ENCODE measurements at regions not wholly inside any gene's neighbourhood (a gene's known extent, or its start where the extent isn't known, plus 50 kb on each side); places are given as distances from the start of the nearest gene placed in this dataset.

- no peak overlapping the region for H3K27ac ChIP-seq (ENCODE audit: low read depth, low read length)
- no peak overlapping the region for H3K9ac ChIP-seq (ENCODE audit: low read depth in 1 of 2, low read length in 2 of 2)
- no peaks in the 10 kb centered on the region for H3K27me3 ChIP-seq (ENCODE audit: control insufficient read depth in 1 of 2, insufficient read depth in 2 of 2, low read length in 2 of 2)
- no peaks in the 10 kb centered on the region for H3K4me1 ChIP-seq (ENCODE audit: control insufficient read depth in 1 of 2, insufficient read depth in 2 of 2, low read length in 2 of 2)
- no peaks in the 10 kb centered on the region for H3K9me3 ChIP-seq (ENCODE audit: control insufficient read depth in 1 of 2, low read length in 2 of 2)
- no peaks in the 10 kb centered on the region for H3K36me3 ChIP-seq (ENCODE audit: control insufficient read depth in 1 of 2, insufficient read depth in 2 of 2, low read length in 2 of 2)
- no peak overlapping the region for H3K4me3 ChIP-seq (ENCODE audit: low read depth in 1 of 2, low read length in 2 of 2)
Observed at GRCh38 chr12:127628645-127629044, 638.3 kb upstream of the TMEM132C start.

GRCh38 chr12:127629066-127629820, 637.7 kb upstream of the TMEM132C start:
- H3K9me3 ChIP-seq (ENCODE audit: control insufficient read depth in 1 of 2, low read length in 2 of 2) = no peaks in the 10 kb centered on the region
- H3K27me3 ChIP-seq (ENCODE audit: control insufficient read depth in 1 of 2, insufficient read depth in 2 of 2, low read length in 2 of 2) = no peaks in the 10 kb centered on the region
- H3K27ac ChIP-seq (ENCODE audit: low read depth, low read length) = no peak overlapping the region
- no peaks in the 10 kb centered on the region for H3K36me3 ChIP-seq (ENCODE audit: control insufficient read depth in 1 of 2, insufficient read depth in 2 of 2, low read length in 2 of 2)
- H3K4me1 ChIP-seq (ENCODE audit: control insufficient read depth in 1 of 2, insufficient read depth in 2 of 2, low read length in 2 of 2) = no peaks in the 10 kb centered on the region
- no peak overlapping the region for H3K9ac ChIP-seq (ENCODE audit: low read depth in 1 of 2, low read length in 2 of 2)
- no peak overlapping the region for H3K4me3 ChIP-seq (ENCODE audit: low read depth in 1 of 2, low read length in 2 of 2)

GRCh38 chr12:127632461-127632860, 634.5 kb upstream of the TMEM132C start:
- Histone ChIP-seq H3K9me3 (ENCODE audit: control insufficient read depth in 1 of 2, low read length in 2 of 2) (no peaks in the 10 kb centered on the region), H3K4me3 (ENCODE audit: low read depth in 1 of 2, low read length in 2 of 2) (no peak overlapping the region), H3K9ac (ENCODE audit: low read depth in 1 of 2, low read length in 2 of 2) (no peak overlapping the region), H3K4me1 (ENCODE audit: control insufficient read depth in 1 of 2, insufficient read depth in 2 of 2, low read length in 2 of 2) (no peaks in the 10 kb centered on the region), H3K27me3 (ENCODE audit: control insufficient read depth in 1 of 2, insufficient read depth in 2 of 2, low read length in 2 of 2) (no peaks in the 10 kb centered on the region), H3K27ac (ENCODE audit: low read depth, low read length) (no peak overlapping the region), H3K36me3 (ENCODE audit: control insufficient read depth in 1 of 2, insufficient read depth in 2 of 2, low read length in 2 of 2) (no peaks in the 10 kb centered on the region)

GRCh38 chr12:127635838-127636237, 631.1 kb upstream of the TMEM132C start:
- H3K36me3 ChIP-seq (ENCODE audit: control insufficient read depth in 1 of 2, insufficient read depth in 2 of 2, low read length in 2 of 2) = no peaks in the 10 kb centered on the region
- H3K9me3 ChIP-seq (ENCODE audit: control insufficient read depth in 1 of 2, low read length in 2 of 2) = peaks cover 3 to 5% of the 10 kb centered on the region in 2 donors
- H3K4me1 ChIP-seq (ENCODE audit: control insufficient read depth in 1 of 2, insufficient read depth in 2 of 2, low read length in 2 of 2) = no peaks in the 10 kb centered on the region
- no peak overlapping the region for H3K9ac ChIP-seq (ENCODE audit: low read depth in 1 of 2, low read length in 2 of 2)
- H3K27me3 ChIP-seq (ENCODE audit: control insufficient read depth in 1 of 2, insufficient read depth in 2 of 2, low read length in 2 of 2) = no peaks in the 10 kb centered on the region
- H3K27ac ChIP-seq (ENCODE audit: low read depth, low read length) = no peak overlapping the region
- no peak overlapping the region for H3K4me3 ChIP-seq (ENCODE audit: low read depth in 1 of 2, low read length in 2 of 2)

GRCh38 chr12:127636882-127637281, 630.1 kb upstream of the TMEM132C start:
- Histone ChIP-seq H3K27me3 (ENCODE audit: control insufficient read depth in 1 of 2, insufficient read depth in 2 of 2, low read length in 2 of 2) (no peaks in the 10 kb centered on the region), H3K9ac (ENCODE audit: low read depth in 1 of 2, low read length in 2 of 2) (no peak overlapping the region), H3K4me1 (ENCODE audit: control insufficient read depth in 1 of 2, insufficient read depth in 2 of 2, low read length in 2 of 2) (no peaks in the 10 kb centered on the region), H3K4me3 (ENCODE audit: low read depth in 1 of 2, low read length in 2 of 2) (no peak overlapping the region), H3K36me3 (ENCODE audit: control insufficient read depth in 1 of 2, insufficient read depth in 2 of 2, low read length in 2 of 2) (no peaks in the 10 kb centered on the region), H3K9me3 (ENCODE audit: control insufficient read depth in 1 of 2, low read length in 2 of 2) (peaks cover 3 to 5% of the 10 kb centered on the region in 2 donors), H3K27ac (ENCODE audit: low read depth, low read length) (no peak overlapping the region)

- no peak overlapping the region for H3K27ac ChIP-seq (ENCODE audit: low read depth, low read length)
- no peak overlapping the region for H3K9ac ChIP-seq (ENCODE audit: low read depth in 1 of 2, low read length in 2 of 2)
- no peaks in the 10 kb centered on the region for H3K36me3 ChIP-seq (ENCODE audit: control insufficient read depth in 1 of 2, insufficient read depth in 2 of 2, low read length in 2 of 2)
- peaks cover 3 to 5% of the 10 kb centered on the region in 2 donors for H3K9me3 ChIP-seq (ENCODE audit: control insufficient read depth in 1 of 2, low read length in 2 of 2)
- no peaks in the 10 kb centered on the region for H3K27me3 ChIP-seq (ENCODE audit: control insufficient read depth in 1 of 2, insufficient read depth in 2 of 2, low read length in 2 of 2)
- H3K4me1 ChIP-seq (ENCODE audit: control insufficient read depth in 1 of 2, insufficient read depth in 2 of 2, low read length in 2 of 2) = no peaks in the 10 kb centered on the region
- H3K4me3 ChIP-seq (ENCODE audit: low read depth in 1 of 2, low read length in 2 of 2) = no peak overlapping the region
Observed at GRCh38 chr12:127640181-127640886, 626.6 kb upstream of the TMEM132C start.

- Histone ChIP-seq H3K4me1 (ENCODE audit: control insufficient read depth in 1 of 2, insufficient read depth in 2 of 2, low read length in 2 of 2) (no peaks in the 10 kb centered on the region), H3K4me3 (ENCODE audit: low read depth in 1 of 2, low read length in 2 of 2) (no peak overlapping the region), H3K36me3 (ENCODE audit: control insufficient read depth in 1 of 2, insufficient read depth in 2 of 2, low read length in 2 of 2) (no peaks in the 10 kb centered on the region), H3K27ac (ENCODE audit: low read depth, low read length) (no peak overlapping the region), H3K27me3 (ENCODE audit: control insufficient read depth in 1 of 2, insufficient read depth in 2 of 2, low read length in 2 of 2) (no peaks in the 10 kb centered on the region), H3K9ac (ENCODE audit: low read depth in 1 of 2, low read length in 2 of 2) (no peak overlapping the region), H3K9me3 (ENCODE audit: control insufficient read depth in 1 of 2, low read length in 2 of 2) (peaks cover 3 to 5% of the 10 kb centered on the region in 2 donors)
Observed at GRCh38 chr12:127642208-127642607, 624.8 kb upstream of the TMEM132C start.

GRCh38 chr12:127648321-127648720, 618.6 kb upstream of the TMEM132C start:
- H3K4me1 ChIP-seq (ENCODE audit: control insufficient read depth in 1 of 2, insufficient read depth in 2 of 2, low read length in 2 of 2) = no peaks in the 10 kb centered on the region
- H3K27me3 ChIP-seq (ENCODE audit: control insufficient read depth in 1 of 2, insufficient read depth in 2 of 2, low read length in 2 of 2) = no peaks in the 10 kb centered on the region
- no peak overlapping the region for H3K9ac ChIP-seq (ENCODE audit: low read depth in 1 of 2, low read length in 2 of 2)
- peaks cover 0 to 6% of the 10 kb centered on the region in 2 donors for H3K9me3 ChIP-seq (ENCODE audit: control insufficient read depth in 1 of 2, low read length in 2 of 2)
- H3K36me3 ChIP-seq (ENCODE audit: control insufficient read depth in 1 of 2, insufficient read depth in 2 of 2, low read length in 2 of 2) = no peaks in the 10 kb centered on the region
- no peak overlapping the region for H3K4me3 ChIP-seq (ENCODE audit: low read depth in 1 of 2, low read length in 2 of 2)
- H3K27ac ChIP-seq (ENCODE audit: low read depth, low read length) = no peak overlapping the region

- Histone ChIP-seq H3K36me3 (ENCODE audit: control insufficient read depth in 1 of 2, insufficient read depth in 2 of 2, low read length in 2 of 2) (no peaks in the 10 kb centered on the region), H3K4me3 (ENCODE audit: low read depth in 1 of 2, low read length in 2 of 2) (no peak overlapping the region), H3K27me3 (ENCODE audit: control insufficient read depth in 1 of 2, insufficient read depth in 2 of 2, low read length in 2 of 2) (no peaks in the 10 kb centered on the region), H3K4me1 (ENCODE audit: control insufficient read depth in 1 of 2, insufficient read depth in 2 of 2, low read length in 2 of 2) (no peaks in the 10 kb centered on the region), H3K9ac (ENCODE audit: low read depth in 1 of 2, low read length in 2 of 2) (no peak overlapping the region), H3K9me3 (ENCODE audit: control insufficient read depth in 1 of 2, low read length in 2 of 2) (peaks cover 0 to 6% of the 10 kb centered on the region in 2 donors), H3K27ac (ENCODE audit: low read depth, low read length) (no peak overlapping the region)
Observed at GRCh38 chr12:127649961-127650360, 617.0 kb upstream of the TMEM132C start.

GRCh38 chr12:127650626-127651025, 616.3 kb upstream of the TMEM132C start:
- Histone ChIP-seq H3K4me1 (ENCODE audit: control insufficient read depth in 1 of 2, insufficient read depth in 2 of 2, low read length in 2 of 2) (no peaks in the 10 kb centered on the region), H3K36me3 (ENCODE audit: control insufficient read depth in 1 of 2, insufficient read depth in 2 of 2, low read length in 2 of 2) (no peaks in the 10 kb centered on the region), H3K9me3 (ENCODE audit: control insufficient read depth in 1 of 2, low read length in 2 of 2) (peaks cover 0 to 6% of the 10 kb centered on the region in 2 donors), H3K27ac (ENCODE audit: low read depth, low read length) (no peak overlapping the region), H3K9ac (ENCODE audit: low read depth in 1 of 2, low read length in 2 of 2) (no peak overlapping the region), H3K27me3 (ENCODE audit: control insufficient read depth in 1 of 2, insufficient read depth in 2 of 2, low read length in 2 of 2) (no peaks in the 10 kb centered on the region), H3K4me3 (ENCODE audit: low read depth in 1 of 2, low read length in 2 of 2) (no peak overlapping the region)
